Osteoblast (primary cell): ENCODE measurements at regions not wholly inside any gene's neighbourhood (a gene's known extent, or its start where the extent isn't known, plus 50 kb on each side); places are given as distances from the start of the nearest gene placed in this dataset.

Experiments
- DNase-seq: peaks from one replicate; pipeline ENCODE4 v3.0.0; 2011; ENCODE audit warnings: low spot score, mixed read lengths; ENCODE audit not compliant: insufficient read length; ENCODE audit errors: missing footprints
- H2AFZ ChIP-seq: 2 replicates; pipeline ENCODE4 v1.6.0; 2011; ENCODE audit warnings: mild to moderate bottlenecking, low read length
- H3K27ac ChIP-seq: 2 replicates; pipeline ENCODE4 v1.5.1; 2011; ENCODE audit warnings: mild to moderate bottlenecking, low read depth, low read length, moderate library complexity
- H3K27me3 ChIP-seq: 2 replicates; pipeline ENCODE4 v1.6.0; 2012; ENCODE audit warnings: mild to moderate bottlenecking, control low read depth, inconsistent platforms, low read length, moderate library complexity; ENCODE audit not compliant: insufficient read depth
- H3K36me3 ChIP-seq: 2 replicates; pipeline ENCODE4 v1.5.1; 2011; ENCODE audit warnings: mild to moderate bottlenecking, low read length, control low read depth, moderate library complexity; ENCODE audit not compliant: insufficient read depth
- H3K4me1 ChIP-seq: 2 replicates; pipeline ENCODE4 v1.5.1; 2011; ENCODE audit warnings: mild to moderate bottlenecking, low read length, control low read depth, moderate library complexity; ENCODE audit not compliant: insufficient read depth
- H3K4me2 ChIP-seq: 2 replicates; pipeline ENCODE4 v1.6.0; 2011; ENCODE audit warnings: mild to moderate bottlenecking, low read length; ENCODE audit not compliant: insufficient read depth
- H3K4me3 ChIP-seq: fragments of 200-600 bp; sonication (generic); 3 replicates; pipeline ENCODE4 v1.5.1; 2012; ENCODE audit warnings: mild to moderate bottlenecking, low read length, inconsistent platforms; ENCODE audit not compliant: insufficient read depth
- H3K79me2 ChIP-seq: 2 replicates; pipeline ENCODE4 v1.6.0; 2012; ENCODE audit warnings: mild to moderate bottlenecking, low read length, control low read depth, inconsistent platforms; ENCODE audit not compliant: insufficient read depth
- H3K9me3 ChIP-seq: 2 replicates; pipeline ENCODE4 v1.5.1; 2011; ENCODE audit warnings: low read depth, low read length, control low read depth
- H4K20me1 ChIP-seq: 2 replicates; pipeline ENCODE4 v1.6.0; 2012; ENCODE audit warnings: mild to moderate bottlenecking, low read length, control low read depth; ENCODE audit not compliant: insufficient read depth
- CTCF ChIP-seq: IDR thresholded peaks from 2 replicates; pipeline ENCODE4 v1.5.1; 2011; ENCODE audit warnings: mild to moderate bottlenecking, low read depth, low read length, moderate library complexity; ENCODE audit errors: extremely low read depth

- no peak for TF ChIP-seq CTCF
- H4K20me1 ChIP-seq = no peaks in the 10 kb centered on the region
- no peaks in the 10 kb centered on the region for H3K27me3 ChIP-seq
- no peaks in the 10 kb centered on the region for H3K4me1 ChIP-seq
- peak; percentile 58 for DNase-seq
- H3K4me3 ChIP-seq = no peak overlapping the region
- H3K79me2 ChIP-seq = no peaks in the 10 kb centered on the region
- no peak overlapping the region for H3K27ac ChIP-seq
- no peak overlapping the region for H2AFZ ChIP-seq
- H3K4me2 ChIP-seq = no peak overlapping the region
- no peaks in the 10 kb centered on the region for H3K9me3 ChIP-seq
- no peaks in the 10 kb centered on the region for H3K36me3 ChIP-seq
These were observed 416.5 kb upstream of the GYPC start for GRCh38 chr2:126239320-126239955.

- DNase-seq = no peak
- Histone ChIP-seq H3K27me3 (no peaks in the 10 kb centered on the region), H3K4me2 (no peak overlapping the region), H4K20me1 (no peaks in the 10 kb centered on the region), H3K36me3 (no peaks in the 10 kb centered on the region), H3K4me3 (no peak overlapping the region), H3K27ac (no peak overlapping the region), H2AFZ (no peak overlapping the region), H3K9me3 (no peaks in the 10 kb centered on the region), H3K79me2 (no peaks in the 10 kb centered on the region), H3K4me1 (no peaks in the 10 kb centered on the region)
- no peak for TF ChIP-seq CTCF
These were observed 415.0 kb upstream of the GYPC start for GRCh38 chr2:126241001-126241400.

DNA sequence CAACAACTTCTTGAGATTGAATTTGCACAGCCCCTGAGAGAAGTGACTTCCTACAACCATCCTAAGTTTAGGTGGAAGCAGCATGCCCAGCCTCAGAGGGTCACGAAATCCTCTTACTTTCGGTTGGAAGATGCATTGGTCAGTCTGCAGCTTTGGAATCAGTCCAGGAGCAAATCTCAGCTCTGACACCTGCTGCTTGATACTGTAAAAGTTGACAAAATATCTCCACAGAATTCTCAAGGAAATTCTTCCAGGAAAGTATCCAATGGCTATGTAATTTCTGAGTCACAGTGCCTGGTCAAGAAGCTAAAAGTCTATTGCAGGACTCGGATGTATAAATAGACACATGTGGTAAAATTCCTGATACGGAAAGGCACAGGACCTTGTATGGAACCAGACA, 414.5 kb upstream of the GYPC start:
- no peaks in the 10 kb centered on the region for H3K79me2 ChIP-seq
- no peak for DNase-seq
- no peaks in the 10 kb centered on the region for H3K4me1 ChIP-seq
- H3K27ac ChIP-seq = no peak overlapping the region
- TF ChIP-seq CTCF = no peak
- no peaks in the 10 kb centered on the region for H3K9me3 ChIP-seq
- no peaks in the 10 kb centered on the region for H4K20me1 ChIP-seq
- H2AFZ ChIP-seq = no peak overlapping the region
- H3K27me3 ChIP-seq = no peaks in the 10 kb centered on the region
- H3K4me3 ChIP-seq = no peak overlapping the region
- H3K4me2 ChIP-seq = no peak overlapping the region
- H3K36me3 ChIP-seq = no peaks in the 10 kb centered on the region

GRCh38 chr2:126244937-126245336, 411.0 kb upstream of the GYPC start:
- H3K27me3 ChIP-seq = no peaks in the 10 kb centered on the region
- no peak overlapping the region for H3K27ac ChIP-seq
- H3K4me3 ChIP-seq = no peak overlapping the region
- no peak overlapping the region for H3K4me2 ChIP-seq
- H4K20me1 ChIP-seq = no peaks in the 10 kb centered on the region
- no peak for DNase-seq
- TF ChIP-seq CTCF = no peak
- H3K4me1 ChIP-seq = no peaks in the 10 kb centered on the region
- no peaks in the 10 kb centered on the region for H3K9me3 ChIP-seq
- H2AFZ ChIP-seq = no peak overlapping the region
- no peaks in the 10 kb centered on the region for H3K36me3 ChIP-seq
- H3K79me2 ChIP-seq = no peaks in the 10 kb centered on the region
